HG03432 (cell line): ENCODE measurements at regions not wholly inside any gene's neighbourhood (a gene's known extent, or its start where the extent isn't known, plus 50 kb on each side); places are given as distances from the start of the nearest gene placed in this dataset.
A peak's percentile ranks its signal among the peaks of the same experiment; 100 is the strongest.

Experiments used
- ATAC-seq: cut with Tn5 transposase; IDR thresholded peaks from one replicate; pipeline ENCODE4 v1.9.1; 2021; ENCODE audit warnings: mild to moderate bottlenecking, moderate library complexity; ENCODE audit not compliant: unreplicated experiment

GRCh38 chr7:18354108-18355085, 141.2 kb upstream of the HDAC9 start:
- ATAC-seq = no peak

DNA sequence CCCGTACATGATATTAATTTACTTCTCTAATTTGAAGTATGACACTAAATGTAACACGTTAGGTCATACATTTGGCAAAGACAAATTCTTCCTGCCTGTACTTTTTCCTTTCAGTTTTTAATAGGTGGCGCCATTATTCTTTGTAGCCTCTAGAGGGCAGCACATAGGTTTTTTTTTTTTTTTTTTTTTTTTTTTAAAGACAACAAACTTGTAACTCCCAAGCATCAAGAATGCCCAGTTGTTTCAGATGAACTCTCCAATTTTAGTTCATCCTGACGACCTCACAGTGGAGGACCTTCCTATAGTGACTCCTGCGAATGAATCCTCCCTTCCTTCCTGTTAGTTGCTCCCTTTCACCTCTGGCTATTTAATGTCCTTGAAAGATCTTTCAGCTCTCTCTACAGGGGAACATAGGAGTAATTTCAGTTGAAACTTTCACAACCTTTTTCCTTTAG, 139.3 kb upstream of the HDAC9 start:
- ATAC-seq = peak; percentile 53

DNA sequence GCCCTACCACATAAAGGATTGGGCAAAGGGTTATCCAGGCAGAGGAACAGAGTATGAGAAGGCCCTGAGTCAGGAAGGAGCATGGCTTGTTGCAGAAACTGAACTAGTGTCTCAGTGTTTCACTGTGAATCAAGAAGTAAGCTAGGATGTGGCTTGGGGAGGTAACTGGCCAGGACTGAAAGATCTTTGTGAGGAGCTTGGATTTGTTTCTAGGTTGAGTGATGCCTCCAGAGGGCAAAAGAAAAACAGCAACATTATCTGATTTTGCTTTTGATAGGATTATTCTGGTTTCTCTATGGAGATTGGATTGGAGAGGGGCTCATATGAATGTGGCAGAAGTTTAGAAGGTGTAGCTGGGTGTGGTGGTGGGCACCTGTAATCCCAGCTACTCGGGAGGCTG, 137.9 kb upstream of the HDAC9 start:
- ATAC-seq = peak; percentile 54

DNA sequence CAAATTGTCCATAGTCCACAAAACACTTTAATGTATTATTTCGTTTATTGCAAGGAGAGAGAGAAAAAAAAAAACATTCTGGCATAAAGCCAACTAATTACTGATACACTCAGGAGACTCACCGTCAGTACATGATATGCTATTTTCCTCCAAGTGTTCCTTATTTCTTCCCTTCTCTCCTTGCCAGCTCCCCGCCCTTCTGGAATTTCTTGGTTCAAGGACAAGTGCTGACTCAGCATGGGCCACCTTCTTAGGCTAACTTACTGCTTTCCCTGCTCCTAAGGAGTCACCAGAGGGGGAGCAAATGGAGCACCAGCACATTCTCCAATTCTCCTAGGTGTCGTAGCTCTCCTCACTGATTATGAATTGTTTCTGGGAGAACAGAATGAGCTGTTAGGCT, 133.8 kb upstream of the HDAC9 start:
- no peak for ATAC-seq

GRCh38 chr7:18363751-18364380, 131.7 kb upstream of the HDAC9 start:
- no peak for ATAC-seq

DNA sequence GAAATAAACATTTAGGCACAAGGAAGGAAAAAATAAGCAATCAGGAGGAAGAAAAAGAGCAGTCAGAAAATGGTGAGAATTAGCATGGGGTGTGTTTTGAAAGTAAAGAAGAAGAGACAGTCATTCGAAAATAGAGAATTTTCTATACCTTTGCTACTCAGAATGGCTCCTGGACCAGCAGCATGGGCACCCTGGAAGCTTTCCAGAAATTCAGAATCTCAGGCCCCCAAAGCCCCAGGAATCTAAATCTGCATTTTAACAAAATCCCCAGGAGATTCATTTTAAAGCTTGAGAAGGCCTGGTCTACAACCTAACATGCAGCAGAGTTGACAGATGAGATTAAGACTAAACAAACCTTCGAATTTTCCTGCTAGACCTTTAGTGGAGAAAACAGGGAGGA, 131.2 kb upstream of the HDAC9 start:
- ATAC-seq = no peak

DNA sequence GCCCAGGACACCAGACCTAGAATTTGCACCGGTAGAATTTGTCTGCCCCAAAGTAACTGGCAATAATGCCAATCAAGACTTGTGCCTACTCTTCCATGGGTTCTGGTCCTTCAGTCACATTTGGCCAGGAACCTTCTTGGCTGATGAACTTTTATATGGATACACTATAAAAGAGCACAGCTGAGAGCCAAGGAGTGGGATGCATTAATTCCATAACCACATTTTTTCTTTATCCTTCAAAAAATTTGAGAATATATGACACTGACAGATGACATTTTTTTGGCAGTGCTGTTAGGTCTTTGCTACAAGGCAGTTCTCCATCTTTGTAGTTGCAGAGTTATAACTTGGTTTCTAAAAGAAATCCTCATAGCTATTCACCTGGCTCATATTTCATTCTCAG, 129.2 kb upstream of the HDAC9 start:
- ATAC-seq = no peak

DNA sequence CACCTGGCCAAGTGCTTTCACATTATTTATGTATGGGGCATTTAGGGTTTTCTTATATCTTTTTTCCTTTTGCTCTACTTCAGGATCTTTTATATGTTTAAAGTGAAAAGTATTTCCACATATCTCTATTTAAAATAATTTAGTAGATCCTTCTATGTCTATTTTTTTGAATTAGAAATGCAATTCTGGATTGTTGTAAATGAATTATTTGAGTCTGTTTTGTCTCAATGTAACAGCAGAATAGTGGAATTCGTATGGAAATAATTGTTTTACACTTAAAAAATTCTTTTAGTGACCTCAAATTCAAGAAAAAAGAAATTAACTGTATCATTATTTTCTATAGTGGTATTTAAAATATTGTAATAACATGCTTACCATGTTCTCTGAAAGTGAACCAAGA, 126.5 kb upstream of the HDAC9 start:
- no peak for ATAC-seq

DNA sequence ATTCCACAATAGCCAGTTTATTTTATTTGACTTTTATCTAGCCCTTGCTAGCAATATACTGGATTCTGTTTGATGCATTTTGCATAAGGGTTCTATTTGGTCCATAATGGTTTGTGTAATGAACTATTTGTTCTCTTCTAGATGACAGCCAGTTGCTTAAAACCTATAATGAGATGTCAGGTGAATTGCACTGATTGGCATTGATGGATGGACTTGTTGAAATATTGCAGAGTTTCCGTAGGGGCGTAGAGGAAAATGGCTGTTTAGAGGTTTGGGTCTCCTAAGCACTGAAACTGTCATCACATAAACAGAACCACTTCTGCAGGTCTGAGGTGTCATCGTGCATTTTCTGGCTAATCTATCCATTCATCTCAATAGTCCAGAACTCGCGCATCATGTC, 124.9 kb upstream of the HDAC9 start:
- no peak for ATAC-seq

GRCh38 chr7:18378989-18379605, 116.5 kb upstream of the HDAC9 start:
- ATAC-seq = no peak

DNA sequence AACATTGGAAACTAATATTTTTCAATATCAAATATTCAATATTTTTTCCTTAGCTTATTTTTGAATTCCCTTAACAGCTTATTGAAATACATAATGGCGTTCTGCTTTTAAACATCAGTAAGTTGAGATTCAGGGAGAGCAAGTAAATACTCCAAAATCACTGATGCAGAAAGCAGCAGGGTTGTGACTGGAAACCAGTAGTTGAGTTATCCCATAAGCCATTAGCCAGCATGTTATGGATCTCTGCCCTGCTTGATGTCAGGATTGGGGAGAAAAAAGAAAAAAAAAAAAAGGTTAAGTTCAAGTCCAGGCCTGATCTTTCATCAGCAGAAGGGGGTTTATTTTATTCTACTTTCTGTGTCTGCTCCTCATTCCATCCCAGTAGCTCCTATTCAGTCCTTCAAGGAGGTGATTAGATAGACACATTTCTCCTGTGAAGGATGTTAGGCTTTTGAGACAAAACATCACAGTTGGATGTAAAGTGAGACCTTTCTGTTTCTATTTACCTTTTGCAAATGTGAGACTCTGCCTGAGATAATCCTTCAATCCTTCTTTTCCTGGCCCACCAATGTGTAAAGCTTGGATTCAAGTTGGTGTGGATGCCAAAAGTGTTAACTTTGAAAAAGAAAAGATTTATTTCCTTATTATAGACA, 110.9 kb upstream of the HDAC9 start:
- no peak for ATAC-seq

DNA sequence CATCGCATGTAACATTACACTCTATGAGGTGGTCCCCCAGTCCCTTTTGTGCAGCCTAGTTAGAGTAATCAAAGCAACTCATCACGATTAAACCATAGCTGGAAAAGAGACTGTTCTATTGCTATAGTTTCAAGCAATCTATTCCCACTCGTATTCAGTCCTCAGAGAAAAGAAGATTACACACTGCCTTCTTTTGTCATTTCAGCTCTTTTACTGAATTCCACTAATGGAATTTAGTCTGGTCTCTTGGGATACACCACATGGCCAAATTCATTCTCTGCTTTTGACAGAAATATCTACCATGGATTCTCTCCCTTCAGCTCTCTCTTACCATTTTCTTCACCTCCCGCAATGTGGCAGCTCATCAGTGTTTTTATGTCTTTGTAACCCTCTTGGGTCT, 108.9 kb upstream of the HDAC9 start:
- no peak for ATAC-seq

- no peak for ATAC-seq
Measured at GRCh38 chr7:18387191-18387735, 108.3 kb upstream of the HDAC9 start.

- ATAC-seq = peak; percentile 49
Measured at GRCh38 chr7:18390535-18390907, 105.0 kb upstream of the HDAC9 start.

- no peak for ATAC-seq
Measured at GRCh38 chr7:18393465-18394118, 102.0 kb upstream of the HDAC9 start.

DNA sequence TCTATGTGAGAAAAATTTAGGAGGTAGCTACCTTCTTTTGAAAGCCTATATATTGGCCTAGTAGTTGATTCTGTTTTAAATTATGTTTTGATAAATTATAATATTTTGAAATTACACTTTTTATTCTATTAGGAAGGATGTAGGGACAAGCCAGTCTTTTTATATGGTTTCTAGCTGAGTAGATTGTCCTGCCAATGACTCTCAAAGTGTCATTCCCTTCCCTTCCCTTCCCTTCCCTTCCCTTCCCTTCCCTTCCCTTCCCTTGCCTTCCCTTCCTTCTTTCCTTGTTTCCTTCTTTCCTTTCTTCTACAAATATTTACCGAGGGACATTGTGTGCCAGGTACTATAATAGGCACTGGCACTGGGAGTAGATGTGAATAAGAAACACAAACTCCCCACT, 99.7 kb upstream of the HDAC9 start:
- no peak for ATAC-seq

DNA sequence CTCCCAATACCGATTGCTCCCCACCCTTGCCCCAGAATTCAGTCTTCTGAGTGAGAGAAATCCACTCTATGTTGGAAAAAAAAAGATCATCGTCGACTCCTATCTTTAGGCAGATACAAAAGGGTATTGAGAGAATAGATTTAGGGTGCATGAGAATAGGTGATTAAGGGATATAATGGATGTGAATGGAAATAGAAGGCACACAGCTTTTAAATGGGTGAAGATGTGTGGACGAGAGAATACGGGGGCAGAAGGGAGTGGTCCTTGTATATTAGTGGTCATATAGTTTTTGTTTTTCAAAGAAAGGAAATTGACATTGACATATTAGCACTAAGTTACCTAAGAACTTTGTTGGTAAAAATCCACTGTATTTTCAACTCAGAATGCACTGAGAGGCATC, 98.6 kb upstream of the HDAC9 start:
- no peak for ATAC-seq

DNA sequence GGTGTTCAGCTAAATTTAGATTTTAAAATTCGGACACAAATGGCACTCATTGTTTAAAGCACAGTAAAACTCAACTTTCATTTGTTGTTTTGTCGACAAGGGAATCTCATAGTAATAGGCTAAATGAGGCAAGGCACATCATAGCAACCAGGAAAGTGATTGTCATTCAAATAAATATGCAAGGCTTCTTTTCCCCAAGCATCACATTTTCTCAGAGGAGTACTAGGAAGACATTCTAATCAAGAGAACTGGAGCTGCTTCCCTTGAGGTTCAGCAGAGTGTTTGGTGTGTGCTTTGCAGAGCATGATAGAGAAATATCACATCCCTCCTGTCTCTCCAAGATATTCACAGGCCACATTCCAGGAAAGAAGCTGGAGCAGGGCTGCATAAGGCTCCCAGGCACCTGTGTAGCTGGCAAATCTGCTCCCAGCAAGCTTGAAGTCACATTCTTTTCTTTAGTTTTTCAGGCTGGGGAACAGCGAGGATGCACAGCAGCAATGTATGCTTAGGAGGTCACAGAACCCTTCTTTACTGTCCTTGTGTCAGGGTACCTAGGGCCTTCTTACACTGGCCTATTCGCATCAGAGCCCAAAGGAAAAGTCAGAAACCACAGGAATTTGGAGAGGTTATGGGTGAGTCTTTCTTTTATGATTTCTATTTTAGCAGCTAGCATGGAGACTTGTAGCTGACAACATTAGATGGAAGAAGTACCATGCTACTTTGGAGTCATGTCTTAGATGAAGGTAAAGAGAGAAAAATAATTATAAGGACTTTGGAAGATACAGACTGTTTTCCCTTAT, 95.9 kb upstream of the HDAC9 start:
- ATAC-seq = no peak

- ATAC-seq = no peak
Measured at GRCh38 chr7:18400275-18400674, 95.3 kb upstream of the HDAC9 start.

DNA sequence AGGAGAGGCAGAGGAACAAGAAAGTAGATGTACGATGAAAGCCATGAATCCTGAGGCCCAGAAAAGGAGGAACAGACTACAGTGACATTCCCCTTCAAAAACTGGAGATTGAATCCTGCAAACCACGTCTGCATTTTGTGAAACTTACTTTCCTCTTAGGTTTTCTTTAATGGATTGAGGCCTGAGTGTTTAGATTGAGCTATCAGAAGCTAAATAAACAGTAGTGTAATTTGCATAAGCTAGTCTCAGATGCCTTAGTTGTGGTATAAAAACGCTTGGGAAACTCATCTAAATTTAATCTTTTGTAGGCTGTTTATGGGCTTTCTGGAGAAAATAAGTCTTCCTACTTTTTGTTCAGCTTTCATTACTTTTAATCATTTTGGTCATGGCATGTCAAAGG, 94.8 kb upstream of the HDAC9 start:
- ATAC-seq = no peak
